GM12878 (cell line): ENCODE measurements at regions not wholly inside any gene's neighbourhood (a gene's known extent, or its start where the extent isn't known, plus 50 kb on each side); places are given as distances from the start of the nearest gene placed in this dataset.

Source experiments
- BACH1 ChIP-seq: fragments of 450-650 bp; IDR thresholded peaks from 2 replicates; pipeline ENCODE4 v1.6.1; 2017; ENCODE audit warnings: mild to moderate bottlenecking, borderline replicate concordance
- CHD1 ChIP-seq: IDR thresholded peaks from 2 replicates; pipeline ENCODE4 v1.6.1; 2012; ENCODE audit warnings: low read depth, low read length, improper control_type of control experiment
- CUX1 ChIP-seq: IDR thresholded peaks from 2 replicates; pipeline ENCODE4 v1.6.1; 2012; ENCODE audit warnings: improper control_type of control experiment, low read depth, low read length; ENCODE audit not compliant: insufficient replicate concordance
- NKRF ChIP-seq: fragments of 450-650 bp; conservative IDR thresholded peaks from 2 replicates; pipeline ENCODE4 v1.6.1; 2017; ENCODE audit warnings: mild to moderate bottlenecking, moderate library complexity
- PBX3 ChIP-seq: IDR thresholded peaks from 2 replicates; pipeline ENCODE4 v1.6.1; 2011; ENCODE audit warnings: mild to moderate bottlenecking, low read depth, low read length, moderate library complexity; ENCODE audit not compliant: insufficient replicate concordance
- SREBF1 ChIP-seq: IDR thresholded peaks from 2 replicates; pipeline ENCODE4 v1.6.1; 2012; ENCODE audit warnings: mild to moderate bottlenecking, low read length

DNA sequence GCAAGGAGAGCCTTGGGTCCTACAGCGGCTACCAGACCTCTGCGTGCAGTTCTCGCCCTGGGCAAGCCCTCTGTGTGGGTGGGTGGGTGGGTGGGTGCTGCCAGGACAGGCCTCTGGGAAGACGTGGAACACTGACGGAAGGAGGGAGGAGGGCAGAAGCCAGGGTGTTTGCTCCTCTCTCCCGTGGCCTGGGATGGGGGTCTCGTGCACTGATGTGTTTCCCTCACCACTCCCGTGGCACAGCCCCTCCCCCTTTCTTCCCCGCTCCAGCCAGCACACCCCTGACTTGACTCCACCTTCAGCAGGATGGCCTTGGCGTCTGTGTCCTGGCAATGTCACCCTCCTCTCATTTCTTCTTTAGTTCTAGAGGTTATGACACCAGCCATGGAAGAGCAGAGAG lies 130.0 kb downstream of the CDH26 start (continued):
- TF ChIP-seq PBX3, result no peak
- TF ChIP-seq NKRF, result no peak
- no peak for TF ChIP-seq CHD1
- TF ChIP-seq BACH1, result no peak
- TF ChIP-seq CUX1, result no peak
- TF ChIP-seq SREBF1, result no peak
